ENCODE measurements at regions not wholly inside any gene's neighbourhood (a gene's known extent, or its start where the extent isn't known, plus 50 kb on each side); places are given as distances from the start of the nearest gene placed in this dataset.

GRCh38 chr22:47240116-47240515 lies 477.7 kb downstream of the TBC1D22A start:
- Histone ChIP-seq H2AK5ac (ENCODE audit: low read depth, low read length) (no peak overlapping the region), H3K4ac (ENCODE audit: low read depth, low read length) (no peak overlapping the region), H2BK5ac (ENCODE audit: low read depth, low read length, poor library complexity, severe bottlenecking) (no peak overlapping the region), H3K9me1 (ENCODE audit: insufficient read depth, low read length) (no peaks in the 10 kb centered on the region), H3K79me1 (ENCODE audit: low read depth in 1 of 2, low read length in 2 of 2) (no peaks in the 10 kb centered on the region), H4K91ac (ENCODE audit: insufficient read depth, low read depth, low read length) (no peak overlapping the region), H2AK9ac (replicated peaks; ENCODE audit: low read depth, low read length, poor library complexity) (no peak overlapping the region), H2BK15ac (ENCODE audit: low read depth, low read length) (no peak overlapping the region), H3K4me2 (ENCODE audit: low read depth, low read length) (no peak overlapping the region), H3K9ac (ENCODE audit: low read depth, low read length) (no peak overlapping the region), H3K4me3 (ENCODE audit: insufficient read depth, low read depth, low read length) (no peak overlapping the region), H3K18ac (ENCODE audit: low read depth, low read length) (no peak overlapping the region), H3K9me3 (ENCODE audit: control insufficient read depth, insufficient read depth, low read length) (no peaks in the 10 kb centered on the region), H3K56ac (ENCODE audit: extremely low read depth, insufficient read depth, low read length) (no peak overlapping the region), H2BK20ac (ENCODE audit: low read depth, low read length) (no peak overlapping the region), H3K36me3 (ENCODE audit: control insufficient read depth, insufficient read depth, low read length) (no peaks in the 10 kb centered on the region), H3K27ac (ENCODE audit: insufficient read depth, low read length) (no peak overlapping the region), H3K4me1 (ENCODE audit: control insufficient read depth, insufficient read depth, low read length) (no peaks in the 10 kb centered on the region), H3K23ac (ENCODE audit: low read depth, low read length) (no peak overlapping the region), H4K20me1 (ENCODE audit: insufficient read depth, low read length) (no peaks in the 10 kb centered on the region), H4K5ac (ENCODE audit: low read depth, low read length) (no peak overlapping the region), H2AFZ (replicated peaks; ENCODE audit: low read length, poor library complexity) (no peak overlapping the region), H3K27me3 (ENCODE audit: control insufficient read depth, insufficient read depth, low read length) (no peaks in the 10 kb centered on the region; the same call in 1 of the 2 replicates), H3K14ac (replicated peaks; ENCODE audit: low read depth, low read length) (no peak overlapping the region), H2BK120ac (ENCODE audit: low read depth, low read length) (no peak overlapping the region), H4K8ac (ENCODE audit: low read depth in 2 of 2, low read length in 2 of 2) (no peak overlapping the region)
- DNase-seq (no peak), ATAC-seq (ENCODE audit: low read depth) (no peak)
- ChIA-PET CTCF (no interaction called here), POLR2A (ENCODE audit: unreplicated experiment) (no interaction called here)
- intact Hi-C loops (cut with micrococcal nuclease), result no loop called here
- no peak for TF ChIP-seq SMC3 (IDR thresholded peaks at IDR 0.05; ENCODE audit: low read depth, low read length)
- no peak for TF ChIP-seq POLR2A (IDR thresholded peaks at IDR 0.05; ENCODE audit: low read depth, low read length)
- TF ChIP-seq MAZ (IDR thresholded peaks at IDR 0.05; ENCODE audit: borderline replicate concordance, low read depth, low read length), result no peak
- in situ Hi-C loops (cut with MboI; ENCODE audit: low sequenced_read_pairs), result no loop called here
- dilution Hi-C loops (cut with HindIII; ENCODE audit: low sequenced_read_pairs, unreplicated experiment), result no loop called here
- no TSS peak for BruUV-seq (replicated peaks)
- WGBS, 2 experiments (ENCODE audit: extremely low coverage in 2 of 2, insufficient read length in 1 of 2), result 30% methylated on average over 3 of the region's 10 CpGs; no CpG with 5 or more reads in 1 of the 2 experiments

All from IMR-90 (cell line).